ENCODE measurements at regions not wholly inside any gene's neighbourhood (a gene's known extent, or its start where the extent isn't known, plus 50 kb on each side); places are given as distances from the start of the nearest gene placed in this dataset.
"Not testable (repeated sequence)": the region's sequence is repeated elsewhere in the genome, so short reads cannot be mapped to it uniquely, and the experiment has no call there.

GRCh38 chr6:92962846-92963245 lies 456.5 kb downstream of the EPHA7 start:
- DNase-seq, result no peak
- no peaks in the 10 kb centered on the region for H3K36me3 ChIP-seq
- ATAC-seq, result no peak
- H3K27me3 ChIP-seq, result no peaks in the 10 kb centered on the region
- H3K4me1 ChIP-seq, result no peaks in the 10 kb centered on the region
- no peaks in the 10 kb centered on the region for H3K9me3 ChIP-seq
- TF ChIP-seq POLR2A (IDR thresholded peaks at IDR 0.05), result no peak
- TF ChIP-seq, protein P1, sequence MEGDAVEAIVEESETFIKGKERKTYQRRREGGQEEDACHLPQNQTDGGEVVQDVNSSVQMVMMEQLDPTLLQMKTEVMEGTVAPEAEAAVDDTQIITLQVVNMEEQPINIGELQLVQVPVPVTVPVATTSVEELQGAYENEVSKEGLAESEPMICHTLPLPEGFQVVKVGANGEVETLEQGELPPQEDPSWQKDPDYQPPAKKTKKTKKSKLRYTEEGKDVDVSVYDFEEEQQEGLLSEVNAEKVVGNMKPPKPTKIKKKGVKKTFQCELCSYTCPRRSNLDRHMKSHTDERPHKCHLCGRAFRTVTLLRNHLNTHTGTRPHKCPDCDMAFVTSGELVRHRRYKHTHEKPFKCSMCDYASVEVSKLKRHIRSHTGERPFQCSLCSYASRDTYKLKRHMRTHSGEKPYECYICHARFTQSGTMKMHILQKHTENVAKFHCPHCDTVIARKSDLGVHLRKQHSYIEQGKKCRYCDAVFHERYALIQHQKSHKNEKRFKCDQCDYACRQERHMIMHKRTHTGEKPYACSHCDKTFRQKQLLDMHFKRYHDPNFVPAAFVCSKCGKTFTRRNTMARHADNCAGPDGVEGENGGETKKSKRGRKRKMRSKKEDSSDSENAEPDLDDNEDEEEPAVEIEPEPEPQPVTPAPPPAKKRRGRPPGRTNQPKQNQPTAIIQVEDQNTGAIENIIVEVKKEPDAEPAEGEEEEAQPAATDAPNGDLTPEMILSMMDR (IDR thresholded peaks at IDR 0.05), result no peak
- intact Hi-C loops (cut with DNase I), result no loop called here
- WGBS (ENCODE audit: insufficient coverage, low coverage, low lambda C conversion rate, missing lambda C conversion rate), result 18% methylated on average over 1 of the region's 1 CpG
- no peak overlapping the region for H3K4me3 ChIP-seq
- no peak overlapping the region for H3K27ac ChIP-seq

- H3K27ac ChIP-seq; ATAC-seq; H3K27me3 ChIP-seq; H3K4me3 ChIP-seq; intact Hi-C loops (cut with DNase I); H3K36me3 ChIP-seq; H3K9me3 ChIP-seq; H3K4me1 ChIP-seq: not testable (repeated sequence)
- peak in 1 of 3 donors; percentile 37 for DNase-seq
- WGBS (ENCODE audit: insufficient coverage, low coverage, low lambda C conversion rate, missing lambda C conversion rate), result 49% methylated on average over 2 of the region's 7 CpGs
Observed at GRCh38 chr6:92952111-92952510, 467.2 kb downstream of the EPHA7 start.

DNA sequence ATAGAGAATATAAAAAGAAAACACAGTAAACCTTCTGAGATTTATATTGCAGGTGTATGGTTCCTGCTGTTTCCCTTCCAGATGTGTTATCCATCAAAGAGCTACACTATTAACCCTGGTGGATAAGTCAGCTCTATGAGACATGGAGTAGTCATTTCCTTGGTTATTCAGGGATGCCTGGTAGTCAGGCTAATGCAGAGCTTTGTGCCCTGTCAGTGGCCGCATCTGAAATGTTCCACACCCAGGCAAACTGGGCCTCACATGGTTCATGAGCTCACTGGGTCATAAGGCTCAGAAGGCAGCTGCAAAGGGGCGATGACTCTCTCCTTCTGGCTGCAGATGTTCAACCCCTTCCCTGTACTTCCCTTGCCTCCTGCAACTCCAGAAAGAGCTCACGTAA lies 473.6 kb downstream of the EPHA7 start:
- TF ChIP-seq, protein P1 (IDR thresholded peaks at IDR 0.05), result no peak
- TF ChIP-seq POLR2A (IDR thresholded peaks at IDR 0.05), result no peak
- intact Hi-C loops (cut with DNase I), result no loop called here
- 63% methylated on average over 2 of the region's 3 CpGs for WGBS (ENCODE audit: insufficient coverage, low coverage, low lambda C conversion rate, missing lambda C conversion rate)
- no peak overlapping the region for H3K4me3 ChIP-seq
- no peak overlapping the region for H3K27ac ChIP-seq
- H3K4me1 ChIP-seq, result no peaks in the 10 kb centered on the region
- no peak for ATAC-seq
- no peaks in the 10 kb centered on the region for H3K36me3 ChIP-seq
- DNase-seq, result no peak
- H3K9me3 ChIP-seq, result no peaks in the 10 kb centered on the region
- H3K27me3 ChIP-seq, result no peaks in the 10 kb centered on the region

DNA sequence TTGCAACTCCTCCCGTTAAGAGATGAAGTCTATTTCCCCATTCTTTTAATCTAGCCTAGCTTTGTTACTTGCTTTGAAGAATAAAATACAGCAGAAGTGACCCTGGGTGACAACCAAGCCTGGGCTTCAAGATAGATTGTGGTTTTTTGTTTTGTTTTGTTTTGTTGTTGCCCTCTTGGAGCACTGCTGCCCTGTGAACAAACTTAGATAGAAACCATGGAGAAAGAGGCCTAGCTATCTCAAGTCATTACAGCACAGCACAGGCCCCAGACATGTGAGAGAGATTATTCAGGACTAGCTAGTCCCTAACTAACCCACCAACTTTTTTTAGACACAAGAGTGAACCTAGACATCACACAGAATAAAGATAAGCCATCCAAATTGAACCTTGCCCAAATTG lies 475.2 kb downstream of the EPHA7 start:
- TF ChIP-seq POLR2A (IDR thresholded peaks at IDR 0.05), result no peak
- TF ChIP-seq, protein P1 (IDR thresholded peaks at IDR 0.05), result no peak
- no peak for ATAC-seq
- Histone ChIP-seq H3K4me1 (no peaks in the 10 kb centered on the region), H3K4me3 (no peak overlapping the region), H3K9me3 (no peaks in the 10 kb centered on the region), H3K27ac (no peak overlapping the region), H3K36me3 (no peaks in the 10 kb centered on the region), H3K27me3 (no peaks in the 10 kb centered on the region)
- WGBS (ENCODE audit: insufficient coverage, low coverage, low lambda C conversion rate, missing lambda C conversion rate), result 74% methylated on average over 1 of the region's 1 CpG
- no peak for DNase-seq
- intact Hi-C loops (cut with DNase I), result no loop called here

- TF ChIP-seq POLR2A (IDR thresholded peaks at IDR 0.05), result no peak
- TF ChIP-seq, protein P1 (IDR thresholded peaks at IDR 0.05), result no peak
- no peaks in the 10 kb centered on the region for H3K4me1 ChIP-seq
- no peaks in the 10 kb centered on the region for H3K27me3 ChIP-seq
- no peak overlapping the region for H3K4me3 ChIP-seq
- no peak overlapping the region for H3K27ac ChIP-seq
- no peaks in the 10 kb centered on the region for H3K36me3 ChIP-seq
- intact Hi-C loops (cut with DNase I), result no loop called here
- DNase-seq (no peak), ATAC-seq (no peak)
- no peaks in the 10 kb centered on the region for H3K9me3 ChIP-seq
Observed at GRCh38 chr6:92942549-92942948, 476.8 kb downstream of the EPHA7 start.
